ENCODE measurements at regions not wholly inside any gene's neighbourhood (a gene's known extent, or its start where the extent isn't known, plus 50 kb on each side); places are given as distances from the start of the nearest gene placed in this dataset.

- Histone ChIP-seq H3K36me3 (ENCODE audit: control insufficient read depth in 1 of 2, insufficient read depth in 2 of 2, low read length in 2 of 2) (no peaks in the 10 kb centered on the region), H3K9ac (ENCODE audit: low read length) (no peak overlapping the region), H4K20me1 (ENCODE audit: insufficient read depth) (no peaks in the 10 kb centered on the region), H3K4me3 (replicated peaks in 1 of 2; ENCODE audit: low read depth in 1 of 2, low read length in 2 of 2) (no peak overlapping the region), H3K9me2 (ENCODE audit: insufficient read depth) (no peaks in the 10 kb centered on the region), H3K27ac (ENCODE audit: low read depth, low read length) (no peak overlapping the region), H3K9me3 (ENCODE audit: control insufficient read depth in 1 of 2, insufficient read depth in 1 of 2, low read depth in 1 of 2, low read length in 2 of 2) (no peaks in the 10 kb centered on the region; a peak in 1 of 4 replicates), H3K79me2 (ENCODE audit: insufficient read depth, low read length) (no peaks in the 10 kb centered on the region), H3K4me1 (ENCODE audit: control insufficient read depth in 1 of 2, insufficient read depth in 2 of 2, low read length in 2 of 2) (no peaks in the 10 kb centered on the region), H2AFZ (ENCODE audit: low read depth, low read length, poor library complexity, severe bottlenecking) (no peak overlapping the region), H3K27me3 (ENCODE audit: insufficient read depth, low read length) (no peaks in the 10 kb centered on the region), H3K4me2 (ENCODE audit: low read length) (no peak overlapping the region)
- no peak for ATAC-seq
- ChIA-PET POLR2A (no interaction called here), RAD21 (ENCODE audit: low non-redundant PET in 1 of 2, low total read pairs in 2 of 2, uncharacterized antibody in 2 of 2, unreplicated experiment in 2 of 2) (no interaction called here), CTCF (no interaction called here)
- DNase-seq (ENCODE audit: low read depth, low spot score) = no peak
- no peak for TF ChIP-seq FOSL1 (IDR thresholded peaks at IDR 0.05; ENCODE audit: low read depth)
- no peak for TF ChIP-seq POLR2A (IDR thresholded peaks at IDR 0.05; ENCODE audit: borderline replicate concordance, extremely low read depth, insufficient read depth, insufficient read length)
- no peak for TF ChIP-seq POLR2AphosphoS5 (IDR thresholded peaks at IDR 0.05; ENCODE audit: low read depth, low read length)
- TF ChIP-seq SRF (IDR thresholded peaks at IDR 0.05; ENCODE audit: low read depth) = no peak
- no peak for TF ChIP-seq RAD21 (IDR thresholded peaks at IDR 0.05; ENCODE audit: low read depth)
- TF ChIP-seq SP1 (IDR thresholded peaks at IDR 0.05; ENCODE audit: low read depth) = no peak
- TF ChIP-seq EGR1 (IDR thresholded peaks at IDR 0.05; ENCODE audit: low read depth) = no peak
- no peak for TF ChIP-seq ZBTB33 (IDR thresholded peaks at IDR 0.05; ENCODE audit: extremely low read depth, insufficient replicate concordance, low read length)
- no peak for TF ChIP-seq CBX3 (IDR thresholded peaks at IDR 0.05; ENCODE audit: low read depth)
- no peak for TF ChIP-seq ELF1 (IDR thresholded peaks at IDR 0.05; ENCODE audit: borderline replicate concordance, low read depth)
- intact Hi-C loops (cut with micrococcal nuclease) = no loop called here
- no TSS peak for BruUV-seq (replicated peaks)
Observed at GRCh38 chr6:163828038-163828795, 413.7 kb downstream of the QKI start.
